ENCODE measurements at regions not wholly inside any gene's neighbourhood (a gene's known extent, or its start where the extent isn't known, plus 50 kb on each side); places are given as distances from the start of the nearest gene placed in this dataset.

DNA sequence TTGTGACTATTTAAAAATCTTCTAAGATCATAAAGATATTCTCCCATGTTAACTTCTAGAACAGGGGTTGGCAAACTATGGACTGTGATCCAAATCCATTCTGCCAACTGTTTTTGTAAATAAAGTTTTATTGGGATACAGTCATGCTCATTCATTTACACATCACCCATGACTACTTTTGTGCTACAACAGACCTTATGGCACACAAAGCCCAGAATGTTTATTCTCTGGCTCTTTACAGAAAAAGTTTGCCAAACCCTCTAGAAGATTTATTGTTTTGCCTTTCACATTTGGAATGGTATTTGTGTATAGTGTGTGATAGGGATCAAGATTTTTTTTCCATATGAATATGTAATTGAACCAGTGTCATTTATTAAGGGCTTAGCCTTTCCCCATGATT lies 341.7 kb downstream of the CD83 start:
- TF ChIP-seq CTCF (conservative IDR thresholded peaks at IDR 0.05; ENCODE audit: low read length) = no peak
- no peak for TF ChIP-seq EZH2phosphoT487 (IDR thresholded peaks at IDR 0.05; ENCODE audit: borderline replicate concordance, low read depth, low read length)
